GM23338 (cell line): ENCODE measurements at regions not wholly inside any gene's neighbourhood (a gene's known extent, or its start where the extent isn't known, plus 50 kb on each side); places are given as distances from the start of the nearest gene placed in this dataset.

ENCODE experiments used
- CREB1 ChIP-seq: fragments of 250-450 bp; sonication (Bioruptor Pico); IDR thresholded peaks from 2 replicates; pipeline ENCODE4 v1.5.0; 2020; ENCODE audit warnings: low read depth, mild to moderate bottlenecking, moderate library complexity
- EZH2 ChIP-seq: fragments of 200-600 bp; sonication (generic); IDR thresholded peaks from one replicate; pipeline ENCODE4 v1.8.0; 2017; ENCODE audit warnings: antibody characterized with exemption, mild to moderate bottlenecking, low read depth; ENCODE audit not compliant: unreplicated experiment
- EZH2phosphoT487 ChIP-seq: fragments of 200-600 bp; sonication (generic); IDR thresholded peaks from one replicate; pipeline ENCODE4 v1.8.1; 2018; ENCODE audit warnings: antibody characterized with exemption; ENCODE audit not compliant: unreplicated experiment
- JUNB ChIP-seq: IDR thresholded peaks from one replicate; pipeline ENCODE4 v1.6.1; 2016; ENCODE audit warnings: antibody characterized with exemption; ENCODE audit not compliant: unreplicated experiment
- NANOG ChIP-seq: IDR thresholded peaks from 2 replicates; pipeline ENCODE4 v1.6.1; 2016; ENCODE audit warnings: antibody characterized with exemption, borderline replicate concordance
- POLR2AphosphoS5 ChIP-seq: IDR thresholded peaks from 2 replicates; pipeline ENCODE4 v1.6.1; 2016; ENCODE audit warnings: antibody characterized with exemption, low read depth
- TF ChIP-seq, protein P1 (sequence below), 2 experiments: fragments of 200-600 bp in 1 of 2; sonication (generic) in 1 of 2; conservative IDR thresholded peaks; 2 replicates each; pipeline versions ENCODE4 v1.5.1 to v1.6.1; 2016 to 2017; ENCODE audit warnings: antibody characterized with exemption in 2 of 2, low read depth in 2 of 2, mild to moderate bottlenecking in 2 of 2, moderate library complexity in 1 of 2
- TF ChIP-seq, protein P2 (sequence below): IDR thresholded peaks from one replicate; pipeline ENCODE4 v1.6.1; 2018; ENCODE audit warnings: antibody characterized with exemption; ENCODE audit not compliant: unreplicated experiment
- TF ChIP-seq, protein P3 (sequence below): IDR thresholded peaks from 2 replicates; pipeline ENCODE4 v1.6.1; 2016; ENCODE audit warnings: antibody characterized with exemption

DNA sequence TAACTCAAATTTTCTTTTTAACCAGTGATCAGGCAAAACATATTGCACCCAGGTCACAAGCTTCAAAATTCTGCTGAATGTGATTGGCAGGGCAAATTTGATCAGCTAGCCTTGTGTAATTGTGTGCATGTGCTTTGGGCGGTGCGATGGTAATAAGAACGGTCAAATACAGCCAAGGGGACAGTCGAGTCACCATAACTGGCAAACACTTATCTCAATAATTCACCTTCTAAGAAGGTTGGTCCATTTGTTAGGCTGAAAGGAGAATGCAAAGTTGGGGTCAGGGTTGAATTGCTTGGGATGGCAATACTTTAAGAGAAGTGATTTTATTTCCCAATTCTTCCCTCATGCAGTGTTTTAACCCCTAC is 302.4 kb upstream of the PDZRN3 start:
- TF ChIP-seq, protein P1, sequence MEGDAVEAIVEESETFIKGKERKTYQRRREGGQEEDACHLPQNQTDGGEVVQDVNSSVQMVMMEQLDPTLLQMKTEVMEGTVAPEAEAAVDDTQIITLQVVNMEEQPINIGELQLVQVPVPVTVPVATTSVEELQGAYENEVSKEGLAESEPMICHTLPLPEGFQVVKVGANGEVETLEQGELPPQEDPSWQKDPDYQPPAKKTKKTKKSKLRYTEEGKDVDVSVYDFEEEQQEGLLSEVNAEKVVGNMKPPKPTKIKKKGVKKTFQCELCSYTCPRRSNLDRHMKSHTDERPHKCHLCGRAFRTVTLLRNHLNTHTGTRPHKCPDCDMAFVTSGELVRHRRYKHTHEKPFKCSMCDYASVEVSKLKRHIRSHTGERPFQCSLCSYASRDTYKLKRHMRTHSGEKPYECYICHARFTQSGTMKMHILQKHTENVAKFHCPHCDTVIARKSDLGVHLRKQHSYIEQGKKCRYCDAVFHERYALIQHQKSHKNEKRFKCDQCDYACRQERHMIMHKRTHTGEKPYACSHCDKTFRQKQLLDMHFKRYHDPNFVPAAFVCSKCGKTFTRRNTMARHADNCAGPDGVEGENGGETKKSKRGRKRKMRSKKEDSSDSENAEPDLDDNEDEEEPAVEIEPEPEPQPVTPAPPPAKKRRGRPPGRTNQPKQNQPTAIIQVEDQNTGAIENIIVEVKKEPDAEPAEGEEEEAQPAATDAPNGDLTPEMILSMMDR (conservative IDR thresholded peaks at IDR 0.05; ENCODE audit: low read depth in 2 of 2) = no peak
- TF ChIP-seq EZH2 (no peak), POLR2AphosphoS5 (no peak), EZH2phosphoT487 (no peak), CREB1 (CRISPR knock-in tag) (no peak), NANOG (no peak), JUNB (no peak)
- TF ChIP-seq, protein P2, sequence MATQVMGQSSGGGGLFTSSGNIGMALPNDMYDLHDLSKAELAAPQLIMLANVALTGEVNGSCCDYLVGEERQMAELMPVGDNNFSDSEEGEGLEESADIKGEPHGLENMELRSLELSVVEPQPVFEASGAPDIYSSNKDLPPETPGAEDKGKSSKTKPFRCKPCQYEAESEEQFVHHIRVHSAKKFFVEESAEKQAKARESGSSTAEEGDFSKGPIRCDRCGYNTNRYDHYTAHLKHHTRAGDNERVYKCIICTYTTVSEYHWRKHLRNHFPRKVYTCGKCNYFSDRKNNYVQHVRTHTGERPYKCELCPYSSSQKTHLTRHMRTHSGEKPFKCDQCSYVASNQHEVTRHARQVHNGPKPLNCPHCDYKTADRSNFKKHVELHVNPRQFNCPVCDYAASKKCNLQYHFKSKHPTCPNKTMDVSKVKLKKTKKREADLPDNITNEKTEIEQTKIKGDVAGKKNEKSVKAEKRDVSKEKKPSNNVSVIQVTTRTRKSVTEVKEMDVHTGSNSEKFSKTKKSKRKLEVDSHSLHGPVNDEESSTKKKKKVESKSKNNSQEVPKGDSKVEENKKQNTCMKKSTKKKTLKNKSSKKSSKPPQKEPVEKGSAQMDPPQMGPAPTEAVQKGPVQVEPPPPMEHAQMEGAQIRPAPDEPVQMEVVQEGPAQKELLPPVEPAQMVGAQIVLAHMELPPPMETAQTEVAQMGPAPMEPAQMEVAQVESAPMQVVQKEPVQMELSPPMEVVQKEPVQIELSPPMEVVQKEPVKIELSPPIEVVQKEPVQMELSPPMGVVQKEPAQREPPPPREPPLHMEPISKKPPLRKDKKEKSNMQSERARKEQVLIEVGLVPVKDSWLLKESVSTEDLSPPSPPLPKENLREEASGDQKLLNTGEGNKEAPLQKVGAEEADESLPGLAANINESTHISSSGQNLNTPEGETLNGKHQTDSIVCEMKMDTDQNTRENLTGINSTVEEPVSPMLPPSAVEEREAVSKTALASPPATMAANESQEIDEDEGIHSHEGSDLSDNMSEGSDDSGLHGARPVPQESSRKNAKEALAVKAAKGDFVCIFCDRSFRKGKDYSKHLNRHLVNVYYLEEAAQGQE = no peak
- TF ChIP-seq, protein P3, sequence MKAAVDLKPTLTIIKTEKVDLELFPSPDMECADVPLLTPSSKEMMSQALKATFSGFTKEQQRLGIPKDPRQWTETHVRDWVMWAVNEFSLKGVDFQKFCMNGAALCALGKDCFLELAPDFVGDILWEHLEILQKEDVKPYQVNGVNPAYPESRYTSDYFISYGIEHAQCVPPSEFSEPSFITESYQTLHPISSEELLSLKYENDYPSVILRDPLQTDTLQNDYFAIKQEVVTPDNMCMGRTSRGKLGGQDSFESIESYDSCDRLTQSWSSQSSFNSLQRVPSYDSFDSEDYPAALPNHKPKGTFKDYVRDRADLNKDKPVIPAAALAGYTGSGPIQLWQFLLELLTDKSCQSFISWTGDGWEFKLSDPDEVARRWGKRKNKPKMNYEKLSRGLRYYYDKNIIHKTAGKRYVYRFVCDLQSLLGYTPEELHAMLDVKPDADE = no peak
